Activated naive CD4-positive, alpha-beta T cell treated with anti-CD3 and anti-CD28 coated beads, Interleukin-2, amount 50 U/mL, for 24 hours (primary cell): ENCODE measurements at regions not wholly inside any gene's neighbourhood (a gene's known extent, or its start where the extent isn't known, plus 50 kb on each side); places are given as distances from the start of the nearest gene placed in this dataset.

Experiments
- H3K27ac Mint-ChIP-seq: one replicate; pipeline ENCODE4 v1.8.0; 2021; ENCODE audit warnings: mild to moderate bottlenecking, mixed read lengths
- H3K27me3 Mint-ChIP-seq: one replicate; pipeline ENCODE4 v1.8.0; 2021; ENCODE audit warnings: mixed read lengths
- H3K36me3 Mint-ChIP-seq: one replicate; pipeline ENCODE4 v1.8.0; 2021; ENCODE audit warnings: mixed read lengths
- H3K4me1 Mint-ChIP-seq: one replicate; pipeline ENCODE4 v1.8.0; 2021; ENCODE audit warnings: mixed read lengths
- H3K4me3 Mint-ChIP-seq: one replicate; pipeline ENCODE4 v1.8.0; 2021; ENCODE audit warnings: mild to moderate bottlenecking, mixed read lengths
- H3K9me3 Mint-ChIP-seq: one replicate; pipeline ENCODE4 v1.8.0; 2021; ENCODE audit warnings: mixed read lengths

- no peaks in the 10 kb centered on the region for H3K4me1 Mint-ChIP-seq
- H3K27me3 Mint-ChIP-seq: no peaks in the 10 kb centered on the region
- H3K36me3 Mint-ChIP-seq: no peaks in the 10 kb centered on the region
- H3K4me3 Mint-ChIP-seq: no peak overlapping the region
- H3K27ac Mint-ChIP-seq: no peak overlapping the region
- no peaks in the 10 kb centered on the region for H3K9me3 Mint-ChIP-seq
Measured at GRCh38 chr7:21084286-21084685, 297.6 kb upstream of the SP8 start.

- Mint-ChIP-seq H3K4me3 (no peak overlapping the region), H3K4me1 (no peaks in the 10 kb centered on the region), H3K27ac (no peak overlapping the region), H3K27me3 (no peaks in the 10 kb centered on the region), H3K9me3 (no peaks in the 10 kb centered on the region), H3K36me3 (no peaks in the 10 kb centered on the region)
Measured at GRCh38 chr7:21086688-21087087, 300.0 kb upstream of the SP8 start.

GRCh38 chr7:21089653-21090052, 303.0 kb upstream of the SP8 start:
- Mint-ChIP-seq H3K4me3 (no peak overlapping the region), H3K27me3 (peaks cover 3% of the 10 kb centered on the region), H3K27ac (no peak overlapping the region), H3K36me3 (no peaks in the 10 kb centered on the region), H3K4me1 (no peaks in the 10 kb centered on the region), H3K9me3 (no peaks in the 10 kb centered on the region)

GRCh38 chr7:21092766-21093702, 306.3 kb upstream of the SP8 start:
- Mint-ChIP-seq H3K4me3 (no peak overlapping the region), H3K27ac (no peak overlapping the region), H3K4me1 (no peaks in the 10 kb centered on the region), H3K9me3 (no peaks in the 10 kb centered on the region), H3K36me3 (no peaks in the 10 kb centered on the region), H3K27me3 (peaks cover 4% of the 10 kb centered on the region)

- H3K4me3 Mint-ChIP-seq: no peak overlapping the region
- H3K27me3 Mint-ChIP-seq: peaks cover 5% of the 10 kb centered on the region
- no peaks in the 10 kb centered on the region for H3K9me3 Mint-ChIP-seq
- H3K27ac Mint-ChIP-seq: peak overlapping the region; percentile 11
- H3K36me3 Mint-ChIP-seq: no peaks in the 10 kb centered on the region
- H3K4me1 Mint-ChIP-seq: no peaks in the 10 kb centered on the region
Measured at GRCh38 chr7:21094589-21094988, 307.9 kb upstream of the SP8 start.

- H3K4me1 Mint-ChIP-seq: no peaks in the 10 kb centered on the region
- no peak overlapping the region for H3K27ac Mint-ChIP-seq
- H3K9me3 Mint-ChIP-seq: no peaks in the 10 kb centered on the region
- no peaks in the 10 kb centered on the region for H3K36me3 Mint-ChIP-seq
- no peak overlapping the region for H3K4me3 Mint-ChIP-seq
- peaks cover 4% of the 10 kb centered on the region for H3K27me3 Mint-ChIP-seq
Measured at GRCh38 chr7:21099432-21099831, 312.7 kb upstream of the SP8 start.

GRCh38 chr7:21099955-21100354, 313.3 kb upstream of the SP8 start:
- Mint-ChIP-seq H3K27me3 (peaks cover 6% of the 10 kb centered on the region), H3K36me3 (no peaks in the 10 kb centered on the region), H3K4me1 (no peaks in the 10 kb centered on the region), H3K4me3 (no peak overlapping the region), H3K9me3 (no peaks in the 10 kb centered on the region), H3K27ac (no peak overlapping the region)

GRCh38 chr7:21101541-21101940, 314.9 kb upstream of the SP8 start:
- Mint-ChIP-seq H3K36me3 (no peaks in the 10 kb centered on the region), H3K27ac (no peak overlapping the region), H3K4me1 (no peaks in the 10 kb centered on the region), H3K9me3 (no peaks in the 10 kb centered on the region), H3K27me3 (peaks cover 8% of the 10 kb centered on the region), H3K4me3 (no peak overlapping the region)

- Mint-ChIP-seq H3K27me3 (peaks cover 8% of the 10 kb centered on the region), H3K4me3 (no peak overlapping the region), H3K9me3 (no peaks in the 10 kb centered on the region), H3K27ac (no peak overlapping the region), H3K4me1 (no peaks in the 10 kb centered on the region), H3K36me3 (no peaks in the 10 kb centered on the region)
Measured at GRCh38 chr7:21103426-21104123, 316.9 kb upstream of the SP8 start.

- H3K27me3 Mint-ChIP-seq: peaks cover 10% of the 10 kb centered on the region
- H3K27ac Mint-ChIP-seq: no peak overlapping the region
- no peaks in the 10 kb centered on the region for H3K36me3 Mint-ChIP-seq
- no peaks in the 10 kb centered on the region for H3K4me1 Mint-ChIP-seq
- no peaks in the 10 kb centered on the region for H3K9me3 Mint-ChIP-seq
- H3K4me3 Mint-ChIP-seq: no peak overlapping the region
Measured at GRCh38 chr7:21104124-21104500, 317.4 kb upstream of the SP8 start.

GRCh38 chr7:21106296-21106732, 319.6 kb upstream of the SP8 start:
- H3K27me3 Mint-ChIP-seq: peaks cover 10% of the 10 kb centered on the region
- H3K27ac Mint-ChIP-seq: no peak overlapping the region
- H3K4me3 Mint-ChIP-seq: no peak overlapping the region
- H3K4me1 Mint-ChIP-seq: no peaks in the 10 kb centered on the region
- no peaks in the 10 kb centered on the region for H3K36me3 Mint-ChIP-seq
- no peaks in the 10 kb centered on the region for H3K9me3 Mint-ChIP-seq

- H3K4me3 Mint-ChIP-seq: no peak overlapping the region
- H3K4me1 Mint-ChIP-seq: no peaks in the 10 kb centered on the region
- H3K27ac Mint-ChIP-seq: no peak overlapping the region
- H3K27me3 Mint-ChIP-seq: peaks cover 10% of the 10 kb centered on the region
- no peaks in the 10 kb centered on the region for H3K9me3 Mint-ChIP-seq
- no peaks in the 10 kb centered on the region for H3K36me3 Mint-ChIP-seq
Measured at GRCh38 chr7:21107101-21107500, 320.4 kb upstream of the SP8 start.

- Mint-ChIP-seq H3K9me3 (no peaks in the 10 kb centered on the region), H3K27ac (no peak overlapping the region), H3K27me3 (peaks cover 8% of the 10 kb centered on the region), H3K4me3 (no peak overlapping the region), H3K4me1 (no peaks in the 10 kb centered on the region), H3K36me3 (no peaks in the 10 kb centered on the region)
Measured at GRCh38 chr7:21108182-21108581, 319.7 kb upstream of the SP4 start.

- H3K4me1 Mint-ChIP-seq: no peaks in the 10 kb centered on the region
- H3K4me3 Mint-ChIP-seq: no peak overlapping the region
- H3K27me3 Mint-ChIP-seq: peaks cover 5% of the 10 kb centered on the region
- H3K9me3 Mint-ChIP-seq: no peaks in the 10 kb centered on the region
- no peak overlapping the region for H3K27ac Mint-ChIP-seq
- no peaks in the 10 kb centered on the region for H3K36me3 Mint-ChIP-seq
Measured at GRCh38 chr7:21113609-21114415, 314.1 kb upstream of the SP4 start.

GRCh38 chr7:21123586-21123985, 304.3 kb upstream of the SP4 start:
- H3K27ac Mint-ChIP-seq: no peak overlapping the region

More at GRCh38 chr7:21123586-21123985, 304.3 kb upstream of the SP4 start:
- H3K4me3 Mint-ChIP-seq: no peak overlapping the region
- no peaks in the 10 kb centered on the region for H3K4me1 Mint-ChIP-seq
- peaks cover 2% of the 10 kb centered on the region for H3K27me3 Mint-ChIP-seq
- no peaks in the 10 kb centered on the region for H3K9me3 Mint-ChIP-seq
- H3K36me3 Mint-ChIP-seq: no peaks in the 10 kb centered on the region
